ENCODE measurements at regions not wholly inside any gene's neighbourhood (a gene's known extent, or its start where the extent isn't known, plus 50 kb on each side); places are given as distances from the start of the nearest gene placed in this dataset.

DNA sequence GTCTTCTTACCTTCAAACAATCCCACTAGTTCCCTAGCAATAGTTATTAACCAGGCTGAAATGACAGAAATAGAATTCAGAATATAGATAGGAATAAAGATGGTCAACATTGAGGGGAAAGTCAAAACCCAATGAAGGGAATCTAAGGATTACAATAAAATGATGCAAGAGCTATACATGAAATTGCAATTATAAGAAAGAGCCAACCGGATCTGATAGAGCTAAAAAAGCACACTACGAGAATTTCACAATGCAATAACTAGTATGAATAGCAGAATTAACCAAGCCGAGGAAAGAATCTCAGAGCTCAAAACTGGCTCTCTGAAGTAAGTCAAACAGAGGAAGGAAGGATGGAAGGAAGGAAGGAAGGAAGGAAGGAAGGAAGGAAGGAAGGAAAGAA lies 288.7 kb upstream of the KCND2 start:
- TF ChIP-seq, protein P1, sequence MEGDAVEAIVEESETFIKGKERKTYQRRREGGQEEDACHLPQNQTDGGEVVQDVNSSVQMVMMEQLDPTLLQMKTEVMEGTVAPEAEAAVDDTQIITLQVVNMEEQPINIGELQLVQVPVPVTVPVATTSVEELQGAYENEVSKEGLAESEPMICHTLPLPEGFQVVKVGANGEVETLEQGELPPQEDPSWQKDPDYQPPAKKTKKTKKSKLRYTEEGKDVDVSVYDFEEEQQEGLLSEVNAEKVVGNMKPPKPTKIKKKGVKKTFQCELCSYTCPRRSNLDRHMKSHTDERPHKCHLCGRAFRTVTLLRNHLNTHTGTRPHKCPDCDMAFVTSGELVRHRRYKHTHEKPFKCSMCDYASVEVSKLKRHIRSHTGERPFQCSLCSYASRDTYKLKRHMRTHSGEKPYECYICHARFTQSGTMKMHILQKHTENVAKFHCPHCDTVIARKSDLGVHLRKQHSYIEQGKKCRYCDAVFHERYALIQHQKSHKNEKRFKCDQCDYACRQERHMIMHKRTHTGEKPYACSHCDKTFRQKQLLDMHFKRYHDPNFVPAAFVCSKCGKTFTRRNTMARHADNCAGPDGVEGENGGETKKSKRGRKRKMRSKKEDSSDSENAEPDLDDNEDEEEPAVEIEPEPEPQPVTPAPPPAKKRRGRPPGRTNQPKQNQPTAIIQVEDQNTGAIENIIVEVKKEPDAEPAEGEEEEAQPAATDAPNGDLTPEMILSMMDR (IDR thresholded peaks at IDR 0.05; ENCODE audit: low read depth, low read length, poor library complexity, severe bottlenecking), result no peak
- no peak for TF ChIP-seq EZH2phosphoT487 (IDR thresholded peaks at IDR 0.05; ENCODE audit: borderline replicate concordance, low read length)

DNA sequence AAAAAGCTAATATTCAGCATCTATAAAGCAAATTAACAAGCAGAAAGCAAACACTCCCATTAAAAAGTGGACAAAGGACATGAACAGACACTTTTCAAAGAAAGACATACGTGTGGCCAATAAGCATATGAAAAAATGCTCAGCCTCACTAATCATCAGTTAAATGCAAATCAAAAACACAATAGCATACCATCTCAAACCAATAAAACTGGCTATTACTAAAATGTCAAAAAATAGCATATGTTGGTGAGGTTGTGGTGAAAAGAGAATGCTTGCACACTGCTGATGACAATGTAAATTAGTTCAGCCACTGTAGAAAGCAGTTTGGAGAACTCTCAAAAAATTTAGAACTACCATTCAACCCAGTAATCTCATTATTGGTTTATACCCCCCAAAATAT lies 284.6 kb upstream of the KCND2 start:
- Histone ChIP-seq H3F3A (ENCODE audit: control insufficient read depth, insufficient read depth) (no peaks in the 10 kb centered on the region), H3K9me3 (ENCODE audit: control insufficient read depth, insufficient read depth, low read length) (no peaks in the 10 kb centered on the region), H3K4me3 (ENCODE audit: low read length) (no peak overlapping the region), H3K9me2 (replicated peaks; ENCODE audit: control insufficient read depth, low read length) (no peaks in the 10 kb centered on the region), H4K20me1 (ENCODE audit: control insufficient read depth, insufficient read depth, low read depth, low read length) (no peaks in the 10 kb centered on the region), H3K4me2 (ENCODE audit: low read length) (no peak overlapping the region), H3K4me1 (ENCODE audit: control insufficient read depth, low read length) (no peaks in the 10 kb centered on the region), H3K79me2 (ENCODE audit: control insufficient read depth, low read length) (no peaks in the 10 kb centered on the region), H3K36me3 (ENCODE audit: control insufficient read depth, low read length) (no peaks in the 10 kb centered on the region), H3K27ac (ENCODE audit: low read depth, low read length) (no peak overlapping the region), H3K27me3 (ENCODE audit: control insufficient read depth, low read length) (no peaks in the 10 kb centered on the region)
- TF ChIP-seq, protein P1 (IDR thresholded peaks at IDR 0.05; ENCODE audit: low read depth, low read length, poor library complexity, severe bottlenecking), result no peak
- TF ChIP-seq EZH2phosphoT487 (IDR thresholded peaks at IDR 0.05; ENCODE audit: borderline replicate concordance, low read length), result no peak

More for the DNA sequence above, 288.7 kb upstream of the KCND2 start:
- Histone ChIP-seq H3K36me3 (ENCODE audit: control insufficient read depth, low read length) (no peaks in the 10 kb centered on the region), H3K9me2 (replicated peaks; ENCODE audit: control insufficient read depth, low read length) (no peaks in the 10 kb centered on the region), H3K9me3 (ENCODE audit: control insufficient read depth, insufficient read depth, low read length) (no peaks in the 10 kb centered on the region), H3K27ac (ENCODE audit: low read depth, low read length) (no peak overlapping the region), H3K4me3 (ENCODE audit: low read length) (no peak overlapping the region), H3K79me2 (ENCODE audit: control insufficient read depth, low read length) (no peaks in the 10 kb centered on the region), H3K4me1 (ENCODE audit: control insufficient read depth, low read length) (no peaks in the 10 kb centered on the region), H4K20me1 (ENCODE audit: control insufficient read depth, insufficient read depth, low read depth, low read length) (no peaks in the 10 kb centered on the region), H3K27me3 (ENCODE audit: control insufficient read depth, low read length) (no peaks in the 10 kb centered on the region), H3F3A (ENCODE audit: control insufficient read depth, insufficient read depth) (no peaks in the 10 kb centered on the region), H3K4me2 (ENCODE audit: low read length) (no peak overlapping the region)

DNA sequence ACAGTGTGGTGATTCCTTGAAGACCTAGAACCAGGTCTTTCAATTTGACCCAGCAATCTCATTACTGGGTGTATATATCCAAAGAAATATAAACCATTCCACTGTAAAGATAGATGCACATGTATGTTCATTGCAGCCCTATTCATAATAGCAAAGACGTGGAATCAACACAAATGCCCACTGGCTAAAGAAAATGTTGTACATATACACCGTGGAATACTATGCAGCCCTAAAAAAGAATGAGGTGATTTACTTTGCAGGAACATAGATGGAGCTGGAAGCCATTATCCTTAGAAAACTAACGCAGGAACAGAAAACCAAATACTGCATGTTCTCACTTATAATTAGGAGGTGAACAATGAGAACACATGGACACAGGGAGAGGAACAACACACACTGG lies 278.0 kb upstream of the KCND2 start:
- no peaks in the 10 kb centered on the region for H4K20me1 ChIP-seq (ENCODE audit: control insufficient read depth, insufficient read depth, low read depth, low read length)
- H3K9me3 ChIP-seq (ENCODE audit: control insufficient read depth, insufficient read depth, low read length), result no peaks in the 10 kb centered on the region
- H3K9me2 ChIP-seq (replicated peaks; ENCODE audit: control insufficient read depth, low read length), result no peaks in the 10 kb centered on the region
- no peak overlapping the region for H3K4me2 ChIP-seq (ENCODE audit: low read length)
- H3F3A ChIP-seq (ENCODE audit: control insufficient read depth, insufficient read depth), result no peaks in the 10 kb centered on the region
- no peaks in the 10 kb centered on the region for H3K27me3 ChIP-seq (ENCODE audit: control insufficient read depth, low read length)
- no peak overlapping the region for H3K4me3 ChIP-seq (ENCODE audit: low read length)
- no peaks in the 10 kb centered on the region for H3K36me3 ChIP-seq (ENCODE audit: control insufficient read depth, low read length)
- H3K27ac ChIP-seq (ENCODE audit: low read depth, low read length), result no peak overlapping the region
- no peaks in the 10 kb centered on the region for H3K79me2 ChIP-seq (ENCODE audit: control insufficient read depth, low read length)
- TF ChIP-seq, protein P1 (IDR thresholded peaks at IDR 0.05; ENCODE audit: low read depth, low read length, poor library complexity, severe bottlenecking), result no peak
- TF ChIP-seq EZH2phosphoT487 (IDR thresholded peaks at IDR 0.05; ENCODE audit: borderline replicate concordance, low read length), result no peak
- no peaks in the 10 kb centered on the region for H3K4me1 ChIP-seq (ENCODE audit: control insufficient read depth, low read length)

DNA sequence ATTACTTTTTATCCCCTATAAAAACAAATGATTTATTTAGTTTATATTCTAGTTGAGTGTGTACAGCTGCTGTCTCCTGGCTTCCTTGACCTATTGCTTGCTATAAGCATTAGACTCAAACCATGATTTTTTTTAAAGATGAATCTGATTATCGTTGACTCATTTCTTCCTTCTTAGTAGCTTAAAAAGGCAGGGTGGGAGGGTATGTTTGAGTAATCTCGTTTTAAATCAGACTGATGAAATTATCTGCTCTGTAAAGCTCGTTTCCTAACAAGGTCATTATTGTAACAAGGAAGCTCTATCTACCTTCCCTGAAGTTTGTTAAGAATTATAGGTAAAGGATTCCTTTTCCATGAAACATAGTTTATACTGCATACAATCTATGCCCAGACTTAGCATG lies 276.3 kb upstream of the KCND2 start:
- no peaks in the 10 kb centered on the region for H3F3A ChIP-seq (ENCODE audit: control insufficient read depth, insufficient read depth)
- no peaks in the 10 kb centered on the region for H3K36me3 ChIP-seq (ENCODE audit: control insufficient read depth, low read length)
- no peaks in the 10 kb centered on the region for H3K9me3 ChIP-seq (ENCODE audit: control insufficient read depth, insufficient read depth, low read length)
- H3K4me2 ChIP-seq (ENCODE audit: low read length), result no peak overlapping the region
- H3K4me3 ChIP-seq (ENCODE audit: low read length), result no peak overlapping the region
- H4K20me1 ChIP-seq (ENCODE audit: control insufficient read depth, insufficient read depth, low read depth, low read length), result no peaks in the 10 kb centered on the region
- no peak for TF ChIP-seq EZH2phosphoT487 (IDR thresholded peaks at IDR 0.05; ENCODE audit: borderline replicate concordance, low read length)
- TF ChIP-seq, protein P1 (IDR thresholded peaks at IDR 0.05; ENCODE audit: low read depth, low read length, poor library complexity, severe bottlenecking), result no peak
- no peaks in the 10 kb centered on the region for H3K4me1 ChIP-seq (ENCODE audit: control insufficient read depth, low read length)
- no peaks in the 10 kb centered on the region for H3K27me3 ChIP-seq (ENCODE audit: control insufficient read depth, low read length)
- H3K9me2 ChIP-seq (replicated peaks; ENCODE audit: control insufficient read depth, low read length), result no peaks in the 10 kb centered on the region
- H3K27ac ChIP-seq (ENCODE audit: low read depth, low read length), result no peak overlapping the region
- H3K79me2 ChIP-seq (ENCODE audit: control insufficient read depth, low read length), result no peaks in the 10 kb centered on the region

Measured in DOHH2 (cell line).